Ishikawa (cell line): ENCODE measurements at regions not wholly inside any gene's neighbourhood (a gene's known extent, or its start where the extent isn't known, plus 50 kb on each side); places are given as distances from the start of the nearest gene placed in this dataset.

ENCODE experiments used
- CEBPB ChIP-seq: IDR thresholded peaks from 2 replicates; pipeline ENCODE4 v1.6.1; 2012
- EP300 ChIP-seq: IDR thresholded peaks from 2 replicates; pipeline ENCODE4 v1.6.1; 2012; ENCODE audit warnings: borderline replicate concordance
- NFIC ChIP-seq: IDR thresholded peaks from 2 replicates; pipeline ENCODE4 v1.6.1; 2012
- RAD21 ChIP-seq: IDR thresholded peaks from 2 replicates; pipeline ENCODE4 v1.6.1; 2012; ENCODE audit warnings: low read depth
- TAF1 ChIP-seq: IDR thresholded peaks from 2 replicates; pipeline ENCODE4 v1.6.1; 2012; ENCODE audit warnings: low read depth, mild to moderate bottlenecking
- TCF12 ChIP-seq: IDR thresholded peaks from 2 replicates; pipeline ENCODE4 v1.6.1; 2012; ENCODE audit warnings: low read depth
- YY1 ChIP-seq: IDR thresholded peaks from 2 replicates; pipeline ENCODE4 v1.6.1; 2012; ENCODE audit warnings: low read depth
- TF ChIP-seq, protein P1 (sequence below): IDR thresholded peaks from 2 replicates; pipeline ENCODE4 v1.6.1; 2012
- TF ChIP-seq, protein P2 (sequence below): IDR thresholded peaks from 2 replicates; pipeline ENCODE4 v1.6.1; 2012; ENCODE audit warnings: low read depth, mild to moderate bottlenecking
- TF ChIP-seq, protein P3 (sequence below): IDR thresholded peaks from 2 replicates; pipeline ENCODE4 v1.6.1; 2012

DNA sequence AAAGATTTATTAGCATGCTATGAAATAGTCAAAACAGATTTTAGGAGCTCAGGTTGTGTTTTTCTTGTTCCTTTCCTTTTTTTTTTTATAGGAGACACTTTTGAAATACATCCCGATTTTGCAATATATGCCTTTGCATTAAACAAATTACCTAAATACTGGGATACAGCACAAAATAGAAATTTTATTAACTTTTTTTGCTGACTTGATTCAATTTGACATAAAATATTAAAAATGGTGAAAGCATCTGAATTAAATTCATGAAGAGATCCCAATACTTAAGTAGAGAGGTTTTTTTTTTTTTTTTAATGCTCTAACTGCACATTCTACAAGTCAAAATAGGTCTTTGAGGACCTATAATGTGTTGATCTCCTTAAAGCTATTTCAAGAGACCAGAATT lies 939.5 kb upstream of the CHAC2 start:
- TF ChIP-seq EP300 (no peak), NFIC (no peak), TCF12 (no peak), RAD21 (no peak), YY1 (no peak), CEBPB (no peak), TAF1 (no peak)
- TF ChIP-seq, protein P1, sequence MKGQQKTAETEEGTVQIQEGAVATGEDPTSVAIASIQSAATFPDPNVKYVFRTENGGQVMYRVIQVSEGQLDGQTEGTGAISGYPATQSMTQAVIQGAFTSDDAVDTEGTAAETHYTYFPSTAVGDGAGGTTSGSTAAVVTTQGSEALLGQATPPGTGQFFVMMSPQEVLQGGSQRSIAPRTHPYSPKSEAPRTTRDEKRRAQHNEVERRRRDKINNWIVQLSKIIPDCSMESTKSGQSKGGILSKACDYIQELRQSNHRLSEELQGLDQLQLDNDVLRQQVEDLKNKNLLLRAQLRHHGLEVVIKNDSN = no peak
- TF ChIP-seq, protein P2, sequence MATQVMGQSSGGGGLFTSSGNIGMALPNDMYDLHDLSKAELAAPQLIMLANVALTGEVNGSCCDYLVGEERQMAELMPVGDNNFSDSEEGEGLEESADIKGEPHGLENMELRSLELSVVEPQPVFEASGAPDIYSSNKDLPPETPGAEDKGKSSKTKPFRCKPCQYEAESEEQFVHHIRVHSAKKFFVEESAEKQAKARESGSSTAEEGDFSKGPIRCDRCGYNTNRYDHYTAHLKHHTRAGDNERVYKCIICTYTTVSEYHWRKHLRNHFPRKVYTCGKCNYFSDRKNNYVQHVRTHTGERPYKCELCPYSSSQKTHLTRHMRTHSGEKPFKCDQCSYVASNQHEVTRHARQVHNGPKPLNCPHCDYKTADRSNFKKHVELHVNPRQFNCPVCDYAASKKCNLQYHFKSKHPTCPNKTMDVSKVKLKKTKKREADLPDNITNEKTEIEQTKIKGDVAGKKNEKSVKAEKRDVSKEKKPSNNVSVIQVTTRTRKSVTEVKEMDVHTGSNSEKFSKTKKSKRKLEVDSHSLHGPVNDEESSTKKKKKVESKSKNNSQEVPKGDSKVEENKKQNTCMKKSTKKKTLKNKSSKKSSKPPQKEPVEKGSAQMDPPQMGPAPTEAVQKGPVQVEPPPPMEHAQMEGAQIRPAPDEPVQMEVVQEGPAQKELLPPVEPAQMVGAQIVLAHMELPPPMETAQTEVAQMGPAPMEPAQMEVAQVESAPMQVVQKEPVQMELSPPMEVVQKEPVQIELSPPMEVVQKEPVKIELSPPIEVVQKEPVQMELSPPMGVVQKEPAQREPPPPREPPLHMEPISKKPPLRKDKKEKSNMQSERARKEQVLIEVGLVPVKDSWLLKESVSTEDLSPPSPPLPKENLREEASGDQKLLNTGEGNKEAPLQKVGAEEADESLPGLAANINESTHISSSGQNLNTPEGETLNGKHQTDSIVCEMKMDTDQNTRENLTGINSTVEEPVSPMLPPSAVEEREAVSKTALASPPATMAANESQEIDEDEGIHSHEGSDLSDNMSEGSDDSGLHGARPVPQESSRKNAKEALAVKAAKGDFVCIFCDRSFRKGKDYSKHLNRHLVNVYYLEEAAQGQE = no peak
- TF ChIP-seq, protein P3, sequence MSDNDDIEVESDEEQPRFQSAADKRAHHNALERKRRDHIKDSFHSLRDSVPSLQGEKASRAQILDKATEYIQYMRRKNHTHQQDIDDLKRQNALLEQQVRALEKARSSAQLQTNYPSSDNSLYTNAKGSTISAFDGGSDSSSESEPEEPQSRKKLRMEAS = no peak
